Neutrophil (primary cell): ENCODE measurements at regions not wholly inside any gene's neighbourhood (a gene's known extent, or its start where the extent isn't known, plus 50 kb on each side); places are given as distances from the start of the nearest gene placed in this dataset.

ENCODE experiments used
- H3K27ac ChIP-seq: fragments of 200-600 bp; sonication (generic); 2 replicates; pipeline ENCODE4 v1.5.1; 2016; ENCODE audit warnings: mild to moderate bottlenecking, moderate library complexity
- H3K27me3 ChIP-seq: fragments of 200-600 bp; sonication (generic); 2 replicates; pipeline ENCODE4 v1.6.0; 2016; ENCODE audit warnings: mild to moderate bottlenecking
- H3K36me3 ChIP-seq: fragments of 200-600 bp; sonication (generic); 2 replicates; pipeline ENCODE4 v1.5.1; 2017
- H3K4me1 ChIP-seq, 2 experiments: fragments of 200-600 bp in 1 of 2; sonication (generic) in 1 of 2; 1 replicate in 1 of 2; 2 replicates in 1 of 2; pipeline versions ENCODE4 v1.5.1 to v1.6.1; 2013 to 2016; ENCODE audit warnings: low read depth in 1 of 2, low read length in 1 of 2, mild to moderate bottlenecking in 1 of 2, moderate library complexity in 1 of 2; ENCODE audit not compliant: control insufficient read depth in 1 of 2, insufficient read depth in 1 of 2
- H3K4me3 ChIP-seq, 2 experiments: fragments of 200-600 bp in 1 of 2; sonication (generic) in 1 of 2; 1 replicate in 1 of 2; 2 replicates in 1 of 2; pipeline ENCODE4 v1.5.1; 2013 to 2016; ENCODE audit warnings: low read depth in 1 of 2, low read length in 1 of 2, mild to moderate bottlenecking in 1 of 2, moderate library complexity in 1 of 2
- H3K9me3 ChIP-seq: fragments of 200-600 bp; sonication (generic); 2 replicates; pipeline ENCODE4 v1.5.1; 2016
- TF ChIP-seq, protein P1 (sequence below): fragments of 200-600 bp; sonication (generic); IDR thresholded peaks from 2 replicates; pipeline ENCODE4 v1.5.1; 2016; ENCODE audit warnings: antibody characterized with exemption

DNA sequence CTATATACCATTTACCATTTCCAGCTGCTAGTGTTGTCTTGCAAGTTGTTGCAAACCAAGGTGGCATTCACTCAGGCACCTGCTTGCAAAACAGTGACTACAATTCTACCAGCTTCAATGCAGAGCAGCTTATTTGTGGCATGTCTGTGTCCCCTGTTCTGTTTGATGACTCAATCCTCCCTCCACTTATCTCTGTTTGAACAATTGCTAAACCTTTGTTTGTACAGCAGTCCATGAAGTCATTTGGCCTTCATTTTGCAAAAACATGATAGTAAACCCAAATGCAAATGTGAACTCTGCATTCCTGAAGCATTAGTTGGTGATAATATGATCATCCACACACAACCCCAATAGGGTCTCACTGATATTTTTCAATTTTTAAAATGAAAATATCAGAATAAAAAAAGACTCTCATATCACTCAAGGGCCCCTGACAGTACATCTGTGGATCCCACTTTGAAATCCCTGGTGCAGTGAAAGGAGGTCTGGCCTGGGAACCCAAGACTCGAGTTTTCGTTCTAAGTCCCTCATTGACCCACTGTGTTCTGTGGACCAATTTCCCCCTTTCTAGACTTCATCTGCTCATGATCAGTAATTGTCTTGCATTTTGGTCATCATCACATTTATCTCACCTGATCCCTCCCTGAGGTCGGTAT is 425.4 kb downstream of the RPS24 start:
- Histone ChIP-seq H3K4me3 (no peak overlapping the region), H3K27me3 (no peaks in the 10 kb centered on the region), H3K36me3 (no peaks in the 10 kb centered on the region), H3K27ac (no peak overlapping the region), H3K9me3 (no peaks in the 10 kb centered on the region), H3K4me1 (no peaks in the 10 kb centered on the region)
- TF ChIP-seq, protein P1, sequence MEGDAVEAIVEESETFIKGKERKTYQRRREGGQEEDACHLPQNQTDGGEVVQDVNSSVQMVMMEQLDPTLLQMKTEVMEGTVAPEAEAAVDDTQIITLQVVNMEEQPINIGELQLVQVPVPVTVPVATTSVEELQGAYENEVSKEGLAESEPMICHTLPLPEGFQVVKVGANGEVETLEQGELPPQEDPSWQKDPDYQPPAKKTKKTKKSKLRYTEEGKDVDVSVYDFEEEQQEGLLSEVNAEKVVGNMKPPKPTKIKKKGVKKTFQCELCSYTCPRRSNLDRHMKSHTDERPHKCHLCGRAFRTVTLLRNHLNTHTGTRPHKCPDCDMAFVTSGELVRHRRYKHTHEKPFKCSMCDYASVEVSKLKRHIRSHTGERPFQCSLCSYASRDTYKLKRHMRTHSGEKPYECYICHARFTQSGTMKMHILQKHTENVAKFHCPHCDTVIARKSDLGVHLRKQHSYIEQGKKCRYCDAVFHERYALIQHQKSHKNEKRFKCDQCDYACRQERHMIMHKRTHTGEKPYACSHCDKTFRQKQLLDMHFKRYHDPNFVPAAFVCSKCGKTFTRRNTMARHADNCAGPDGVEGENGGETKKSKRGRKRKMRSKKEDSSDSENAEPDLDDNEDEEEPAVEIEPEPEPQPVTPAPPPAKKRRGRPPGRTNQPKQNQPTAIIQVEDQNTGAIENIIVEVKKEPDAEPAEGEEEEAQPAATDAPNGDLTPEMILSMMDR, result no peak

DNA sequence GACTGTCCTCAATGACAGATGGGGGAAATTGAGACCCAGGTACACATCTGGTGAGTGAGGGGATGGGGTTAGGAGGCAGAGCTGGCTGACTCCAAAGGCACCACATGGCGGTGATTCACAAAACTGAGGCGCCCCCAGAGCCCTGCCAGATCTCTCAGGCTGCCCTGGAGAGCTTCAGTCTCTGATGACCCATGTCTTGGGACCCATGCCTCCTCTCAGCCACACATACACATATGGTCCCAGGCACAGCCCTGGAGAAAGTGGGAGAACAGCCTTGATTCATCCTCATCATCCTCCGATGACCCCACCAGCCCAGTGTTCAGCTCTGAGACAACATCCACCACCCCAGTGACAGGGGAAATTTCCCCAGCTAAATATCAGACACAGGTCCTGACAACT is 426.0 kb downstream of the RPS24 start:
- H3K27ac ChIP-seq, result no peak overlapping the region
- H3K36me3 ChIP-seq, result no peaks in the 10 kb centered on the region
- TF ChIP-seq, protein P1, result no peak
- H3K4me3 ChIP-seq, result no peak overlapping the region
- no peaks in the 10 kb centered on the region for H3K27me3 ChIP-seq
- no peaks in the 10 kb centered on the region for H3K9me3 ChIP-seq
- no peaks in the 10 kb centered on the region for H3K4me1 ChIP-seq

DNA sequence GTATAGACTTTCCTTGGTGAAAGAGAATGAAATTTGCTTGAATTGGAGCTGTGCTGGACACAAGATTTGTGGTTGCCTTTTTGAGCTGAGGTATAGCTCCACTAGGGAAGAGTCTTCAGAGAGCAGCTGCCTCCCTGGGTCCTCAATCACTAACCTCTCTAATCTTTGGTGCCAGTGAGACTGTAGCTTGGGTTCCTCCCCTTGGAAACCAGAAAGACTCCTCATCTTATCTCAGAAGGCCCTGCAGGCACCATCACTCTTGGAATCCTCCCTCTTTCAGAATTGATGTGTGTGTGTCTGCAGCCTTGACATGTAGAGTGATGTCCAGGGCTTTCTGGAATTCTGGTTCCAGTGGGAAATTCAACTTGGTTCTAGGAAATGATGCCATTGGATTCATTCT is 426.5 kb downstream of the RPS24 start:
- Histone ChIP-seq H3K4me1 (no peaks in the 10 kb centered on the region), H3K4me3 (no peak overlapping the region), H3K27me3 (no peaks in the 10 kb centered on the region), H3K36me3 (no peaks in the 10 kb centered on the region), H3K9me3 (no peaks in the 10 kb centered on the region), H3K27ac (no peak overlapping the region)
- TF ChIP-seq, protein P1, result no peak

DNA sequence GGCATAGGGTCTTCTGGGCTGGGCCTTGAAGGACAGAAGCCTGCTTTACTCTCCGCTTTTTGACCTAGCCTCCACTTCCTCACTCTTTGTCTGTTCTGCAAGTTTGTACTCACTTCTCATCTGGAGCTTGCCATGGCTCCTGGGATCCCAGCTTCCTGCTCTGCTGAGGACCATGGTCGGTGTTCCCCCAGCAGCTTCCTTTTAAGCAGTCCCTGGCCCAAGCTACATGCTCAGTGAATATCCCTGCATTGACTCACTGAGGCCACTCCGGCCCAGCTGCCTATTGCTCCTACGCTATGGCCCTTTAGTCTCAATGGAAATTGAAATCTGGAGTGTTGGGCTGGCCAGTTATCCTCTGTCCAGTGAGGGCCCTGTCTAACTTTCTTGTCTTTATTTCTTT is 427.7 kb downstream of the RPS24 start:
- Histone ChIP-seq H3K9me3 (no peaks in the 10 kb centered on the region), H3K4me3 (no peak overlapping the region), H3K27me3 (no peaks in the 10 kb centered on the region), H3K36me3 (no peaks in the 10 kb centered on the region), H3K4me1 (no peaks in the 10 kb centered on the region), H3K27ac (no peak overlapping the region)
- TF ChIP-seq, protein P1, result no peak

DNA sequence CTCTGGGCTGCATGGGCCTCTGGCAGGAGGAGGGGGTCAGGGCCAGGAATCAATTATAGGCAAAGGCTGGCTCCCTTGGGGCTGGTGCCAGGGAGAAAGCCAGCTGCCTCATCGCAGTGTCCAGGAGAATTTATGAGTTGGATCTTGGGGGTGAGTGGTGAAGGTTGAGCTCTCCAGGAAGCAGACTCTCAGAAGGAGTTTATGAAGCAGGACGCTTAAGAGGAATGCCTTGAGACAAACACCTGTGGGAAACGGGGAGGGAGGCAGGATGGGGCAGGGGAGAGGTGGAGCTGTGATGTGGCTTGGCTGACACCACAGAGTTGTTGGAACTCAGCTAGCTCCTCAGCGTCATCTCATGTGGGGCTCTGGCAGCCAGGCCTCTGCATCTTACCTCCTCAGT is 428.5 kb downstream of the RPS24 start:
- Histone ChIP-seq H3K4me3 (no peak overlapping the region), H3K4me1 (no peaks in the 10 kb centered on the region)

More for the DNA sequence above, 428.5 kb downstream of the RPS24 start:
- Histone ChIP-seq H3K27ac (no peak overlapping the region), H3K9me3 (no peaks in the 10 kb centered on the region), H3K27me3 (no peaks in the 10 kb centered on the region), H3K36me3 (no peaks in the 10 kb centered on the region)
- TF ChIP-seq, protein P1, result no peak
